ENCODE measurements at regions not wholly inside any gene's neighbourhood (a gene's known extent, or its start where the extent isn't known, plus 50 kb on each side); places are given as distances from the start of the nearest gene placed in this dataset.

DNA sequence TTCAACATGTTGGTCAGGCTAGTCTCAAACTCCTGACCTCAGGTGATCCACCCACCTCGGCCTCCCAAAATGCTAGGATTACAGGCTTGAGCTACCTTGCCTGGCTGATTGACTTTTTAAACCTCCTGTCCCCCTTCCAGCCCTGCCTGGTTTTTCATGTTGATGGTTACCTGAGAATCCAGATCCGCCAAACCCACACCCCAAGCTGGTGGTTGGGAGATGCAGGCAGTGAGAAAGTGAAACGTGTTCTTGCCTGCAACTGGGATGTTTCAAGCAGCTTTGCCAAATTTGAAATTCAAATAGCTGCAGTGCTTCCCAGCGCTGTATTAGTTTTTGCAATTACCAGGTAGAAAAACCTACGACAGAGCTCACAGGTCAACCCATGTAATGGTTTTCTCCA, 238.3 kb upstream of the PWP1 start:
- H3K36me3 ChIP-seq (ENCODE audit: control insufficient read depth, insufficient read depth, low read length), result no peaks in the 10 kb centered on the region
- H3K9me1 ChIP-seq (ENCODE audit: control insufficient read depth, insufficient read depth, low read length), result no peaks in the 10 kb centered on the region
- H3K27ac ChIP-seq (ENCODE audit: extremely low read depth, low read depth, low read length), result no peak overlapping the region
- no peaks in the 10 kb centered on the region for H3K79me2 ChIP-seq (ENCODE audit: control insufficient read depth, insufficient read depth, low read length)
- ChIA-PET POLR2A (no interaction called here), CTCF (ENCODE audit: low intra/inter-chr PET ratio) (no interaction called here)
- in situ Hi-C loops (cut with MboI), result no loop called here
- no peaks in the 10 kb centered on the region for H3K9me3 ChIP-seq (replicated peaks; ENCODE audit: control insufficient read depth, insufficient read depth, low read depth, low read length)
- H2AFZ ChIP-seq (ENCODE audit: low read depth, low read length), result no peak overlapping the region
- DNase-seq (ENCODE audit: extremely low read depth in 1 of 4, low spot score in 3 of 4) (no peak), ATAC-seq (no peak), FAIRE-seq (no peak)
- H3K4me3 ChIP-seq, result no peak overlapping the region
- no TSS peak for BruUV-seq (replicated peaks)
- WGBS (ENCODE audit: insufficient coverage, low coverage, missing lambda C conversion rate), result 3% methylated on average over 5 of the region's 5 CpGs
- H4K20me1 ChIP-seq (replicated peaks; ENCODE audit: control insufficient read depth, insufficient read depth, low read length), result no peaks in the 10 kb centered on the region
- no peak overlapping the region for H3K9ac ChIP-seq (ENCODE audit: insufficient read depth in 1 of 2, low read depth in 2 of 2, low read length in 2 of 2)
- no peaks in the 10 kb centered on the region for H3K4me1 ChIP-seq (replicated peaks in 1 of 2; ENCODE audit: control insufficient read depth in 2 of 2, insufficient read depth in 2 of 2, low read length in 2 of 2)
- TF ChIP-seq ZNF584 (CRISPR knock-in tag; IDR thresholded peaks at IDR 0.05; ENCODE audit: low read depth), result no peak
- TF ChIP-seq TEAD2 (tag; IDR thresholded peaks at IDR 0.05), result no peak
- no peak for TF ChIP-seq SRSF3 (IDR thresholded peaks at IDR 0.05; ENCODE audit: insufficient read depth, low read length)
- TF ChIP-seq RBM15 (IDR thresholded peaks at IDR 0.05; ENCODE audit: insufficient read depth, low read length), result no peak
- intact Hi-C loops (cut with micrococcal nuclease), result loop anchor here (5.0 kb wide), 1 partner anchor 165 kb away; no protein-coding TSS in a partner anchor
- H3K27me3 ChIP-seq (ENCODE audit: control insufficient read depth in 2 of 2, insufficient read depth in 2 of 2, low read length in 2 of 2), result peaks cover 0 to 9% of the 10 kb centered on the region in 2 experiments; a peak in 2 of 5 replicates
- no peak overlapping the region for H3K4me2 ChIP-seq (ENCODE audit: insufficient read depth, low read length)

DNA sequence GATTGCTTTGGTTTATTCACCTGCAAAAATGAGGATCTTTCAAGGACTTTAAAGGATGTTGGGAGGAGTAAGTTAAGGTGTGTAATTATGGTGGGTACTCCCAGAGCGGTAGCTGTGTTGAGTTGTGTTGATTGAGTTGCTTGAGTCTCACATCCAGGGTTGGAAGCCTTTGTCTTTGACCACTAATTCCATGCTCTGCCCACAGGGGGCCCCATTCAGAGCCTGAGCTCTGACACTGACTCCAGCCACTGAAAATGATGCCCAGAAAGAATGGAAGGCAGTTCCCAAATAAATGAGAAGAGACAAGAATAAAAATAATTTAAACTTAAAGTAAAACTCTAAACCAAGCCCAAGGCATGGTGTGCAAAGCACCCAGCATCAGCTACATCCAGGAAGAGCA, 237.4 kb upstream of the PWP1 start:
- BruUV-seq (replicated peaks), result no TSS peak
- Histone ChIP-seq H4K20me1 (replicated peaks; ENCODE audit: control insufficient read depth, insufficient read depth, low read length) (no peaks in the 10 kb centered on the region), H2AFZ (ENCODE audit: low read depth, low read length) (no peak overlapping the region), H3K27me3 (ENCODE audit: control insufficient read depth in 2 of 2, insufficient read depth in 2 of 2, low read length in 2 of 2) (peaks cover 0 to 15% of the 10 kb centered on the region in 2 experiments; a peak in 2 of 5 replicates), H3K9ac (ENCODE audit: insufficient read depth in 1 of 2, low read depth in 2 of 2, low read length in 2 of 2) (no peak overlapping the region), H3K9me1 (ENCODE audit: control insufficient read depth, insufficient read depth, low read length) (no peaks in the 10 kb centered on the region), H3K9me3 (replicated peaks; ENCODE audit: control insufficient read depth, insufficient read depth, low read depth, low read length) (no peaks in the 10 kb centered on the region), H3K79me2 (ENCODE audit: control insufficient read depth, insufficient read depth, low read length) (no peaks in the 10 kb centered on the region), H3K27ac (ENCODE audit: extremely low read depth, low read depth, low read length) (no peak overlapping the region), H3K4me2 (ENCODE audit: insufficient read depth, low read length) (no peak overlapping the region), H3K4me3 (no peak overlapping the region), H3K4me1 (replicated peaks in 1 of 2; ENCODE audit: control insufficient read depth in 2 of 2, insufficient read depth in 2 of 2, low read length in 2 of 2) (no peaks in the 10 kb centered on the region), H3K36me3 (ENCODE audit: control insufficient read depth, insufficient read depth, low read length) (no peaks in the 10 kb centered on the region)
- intact Hi-C loops (cut with micrococcal nuclease), result loop anchor here (5.0 kb wide), 1 partner anchor 164 kb away; no protein-coding TSS in a partner anchor
- in situ Hi-C loops (cut with MboI), result no loop called here
- 0% methylated on average over 1 of the region's 1 CpG for WGBS (ENCODE audit: insufficient coverage, low coverage, missing lambda C conversion rate)
- POLR2A ChIA-PET, result interaction anchor here (0.6 to 1.1 kb wide), 2 partner anchors 9 to 157 kb away, joined by 3 to 4 read pairs; no protein-coding TSS in a partner anchor
- FAIRE-seq (peak; percentile 19), ATAC-seq (peak; percentile 69), DNase-seq (ENCODE audit: extremely low read depth in 1 of 4, low spot score in 3 of 4) (peak; percentile 18 to 48 (median 32))
- CTCF ChIA-PET (ENCODE audit: low intra/inter-chr PET ratio), result no interaction called here
- TF ChIP-seq TEAD4 (IDR thresholded peaks at IDR 0.05; ENCODE audit: low read length) (no peak), TEAD4 (CRISPR knock-in tag; IDR thresholded peaks at IDR 0.05; ENCODE audit: borderline replicate concordance) (no peak)
- TF ChIP-seq, protein P1, sequence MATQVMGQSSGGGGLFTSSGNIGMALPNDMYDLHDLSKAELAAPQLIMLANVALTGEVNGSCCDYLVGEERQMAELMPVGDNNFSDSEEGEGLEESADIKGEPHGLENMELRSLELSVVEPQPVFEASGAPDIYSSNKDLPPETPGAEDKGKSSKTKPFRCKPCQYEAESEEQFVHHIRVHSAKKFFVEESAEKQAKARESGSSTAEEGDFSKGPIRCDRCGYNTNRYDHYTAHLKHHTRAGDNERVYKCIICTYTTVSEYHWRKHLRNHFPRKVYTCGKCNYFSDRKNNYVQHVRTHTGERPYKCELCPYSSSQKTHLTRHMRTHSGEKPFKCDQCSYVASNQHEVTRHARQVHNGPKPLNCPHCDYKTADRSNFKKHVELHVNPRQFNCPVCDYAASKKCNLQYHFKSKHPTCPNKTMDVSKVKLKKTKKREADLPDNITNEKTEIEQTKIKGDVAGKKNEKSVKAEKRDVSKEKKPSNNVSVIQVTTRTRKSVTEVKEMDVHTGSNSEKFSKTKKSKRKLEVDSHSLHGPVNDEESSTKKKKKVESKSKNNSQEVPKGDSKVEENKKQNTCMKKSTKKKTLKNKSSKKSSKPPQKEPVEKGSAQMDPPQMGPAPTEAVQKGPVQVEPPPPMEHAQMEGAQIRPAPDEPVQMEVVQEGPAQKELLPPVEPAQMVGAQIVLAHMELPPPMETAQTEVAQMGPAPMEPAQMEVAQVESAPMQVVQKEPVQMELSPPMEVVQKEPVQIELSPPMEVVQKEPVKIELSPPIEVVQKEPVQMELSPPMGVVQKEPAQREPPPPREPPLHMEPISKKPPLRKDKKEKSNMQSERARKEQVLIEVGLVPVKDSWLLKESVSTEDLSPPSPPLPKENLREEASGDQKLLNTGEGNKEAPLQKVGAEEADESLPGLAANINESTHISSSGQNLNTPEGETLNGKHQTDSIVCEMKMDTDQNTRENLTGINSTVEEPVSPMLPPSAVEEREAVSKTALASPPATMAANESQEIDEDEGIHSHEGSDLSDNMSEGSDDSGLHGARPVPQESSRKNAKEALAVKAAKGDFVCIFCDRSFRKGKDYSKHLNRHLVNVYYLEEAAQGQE (IDR thresholded peaks at IDR 0.05; ENCODE audit: borderline replicate concordance), result peak; percentile 11; the same call in 1 of the 2 replicates
- TF ChIP-seq, protein P1 (CRISPR knock-in tag; IDR thresholded peaks at IDR 0.05; ENCODE audit: low read depth), result no peak
